ENCODE measurements at regions not wholly inside any gene's neighbourhood (a gene's known extent, or its start where the extent isn't known, plus 50 kb on each side); places are given as distances from the start of the nearest gene placed in this dataset.
A peak's percentile ranks its signal among the peaks of the same experiment; 100 is the strongest.

DNA sequence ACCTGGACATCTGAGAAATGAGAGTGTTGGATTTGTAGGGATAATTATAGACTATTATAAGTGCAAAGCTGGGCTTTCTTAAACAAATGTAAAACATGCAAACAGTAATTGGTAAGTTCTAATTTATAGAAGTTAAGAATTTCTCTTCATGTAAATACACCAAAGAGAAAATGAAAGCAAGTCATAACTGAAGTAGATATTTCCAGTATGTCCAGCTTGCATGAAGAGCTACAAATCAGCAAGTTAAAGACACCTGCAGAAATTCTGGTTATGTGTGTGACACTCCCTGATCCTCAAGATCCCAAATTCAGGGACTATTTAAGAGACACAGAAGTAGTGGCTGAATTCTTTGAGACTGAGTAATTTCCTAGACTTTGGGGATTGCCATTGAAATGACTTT is 308.9 kb downstream of the TLE4 start:
- no peak overlapping the region for H3K27ac ChIP-seq (ENCODE audit: low read depth in 1 of 2, low read length in 2 of 2)
- no peaks in the 10 kb centered on the region for H3K27me3 ChIP-seq (ENCODE audit: control insufficient read depth in 1 of 2, insufficient read depth in 2 of 2, low read length in 2 of 2)
- no peaks in the 10 kb centered on the region for H3K9me3 ChIP-seq (ENCODE audit: control insufficient read depth in 1 of 2, insufficient read depth in 1 of 2, low read length in 2 of 2)
- Mint-ChIP-seq H3K4me1 (ENCODE audit: low read depth) (peaks cover 70% of the 10 kb centered on the region), H3K27ac (no peak overlapping the region), H3K9me3 (no peaks in the 10 kb centered on the region), H3K4me3 (no peak overlapping the region), H3K36me3 (ENCODE audit: low read depth) (no peaks in the 10 kb centered on the region), H3K27me3 (no peaks in the 10 kb centered on the region)
- H3K4me3 ChIP-seq (ENCODE audit: low read length), result no peak overlapping the region
- TF ChIP-seq CTCF (IDR thresholded peaks at IDR 0.05), result no peak
- ChIA-PET POLR2A (interaction anchor here (0.9 kb wide), 1 partner anchor 34 kb away, joined by 3 read pairs; no protein-coding TSS in a partner anchor), CTCF (no interaction called here)
- intact Hi-C loops (cut with DNase I, micrococcal nuclease), result no loop called here
- ATAC-seq (ENCODE audit: poor library complexity), result no peak
- peaks cover 24% of the 10 kb centered on the region for H3K4me1 ChIP-seq (ENCODE audit: insufficient read depth, low read length)
- DNase-seq, result no peak
- H3K36me3 ChIP-seq (ENCODE audit: insufficient read depth, low read length), result no peaks in the 10 kb centered on the region

- no peak overlapping the region for H3K27ac Mint-ChIP-seq
- H3K4me3 ChIP-seq (ENCODE audit: low read length), result no peak overlapping the region
- ChIA-PET CTCF (no interaction called here), POLR2A (no interaction called here)
- H3K4me3 Mint-ChIP-seq, result no peak overlapping the region
- intact Hi-C loops (cut with DNase I, micrococcal nuclease), result no loop called here
- H3K4me1 ChIP-seq (ENCODE audit: insufficient read depth, low read length), result peaks cover under 1% of the 10 kb centered on the region
- no peak overlapping the region for H3K27ac ChIP-seq (ENCODE audit: low read depth in 1 of 2, low read length in 2 of 2)
- TF ChIP-seq CTCF (IDR thresholded peaks at IDR 0.05), result no peak
- no peaks in the 10 kb centered on the region for H3K9me3 Mint-ChIP-seq
- H3K36me3 ChIP-seq (ENCODE audit: insufficient read depth, low read length), result no peaks in the 10 kb centered on the region
- DNase-seq (peak in 3 of 14 experiments; percentile 17 to 50 (median 33)), ATAC-seq (ENCODE audit: poor library complexity) (no peak)
- no peaks in the 10 kb centered on the region for H3K27me3 ChIP-seq (ENCODE audit: control insufficient read depth in 1 of 2, insufficient read depth in 2 of 2, low read length in 2 of 2)
- H3K27me3 Mint-ChIP-seq, result no peaks in the 10 kb centered on the region
- no peaks in the 10 kb centered on the region for H3K9me3 ChIP-seq (ENCODE audit: control insufficient read depth in 1 of 2, insufficient read depth in 1 of 2, low read length in 2 of 2)
- H3K4me1 Mint-ChIP-seq (ENCODE audit: low read depth), result peaks cover 45% of the 10 kb centered on the region
- H3K36me3 Mint-ChIP-seq (ENCODE audit: low read depth), result no peaks in the 10 kb centered on the region
Observed at GRCh38 chr9:79877943-79878602, 306.3 kb downstream of the TLE4 start.

DNA sequence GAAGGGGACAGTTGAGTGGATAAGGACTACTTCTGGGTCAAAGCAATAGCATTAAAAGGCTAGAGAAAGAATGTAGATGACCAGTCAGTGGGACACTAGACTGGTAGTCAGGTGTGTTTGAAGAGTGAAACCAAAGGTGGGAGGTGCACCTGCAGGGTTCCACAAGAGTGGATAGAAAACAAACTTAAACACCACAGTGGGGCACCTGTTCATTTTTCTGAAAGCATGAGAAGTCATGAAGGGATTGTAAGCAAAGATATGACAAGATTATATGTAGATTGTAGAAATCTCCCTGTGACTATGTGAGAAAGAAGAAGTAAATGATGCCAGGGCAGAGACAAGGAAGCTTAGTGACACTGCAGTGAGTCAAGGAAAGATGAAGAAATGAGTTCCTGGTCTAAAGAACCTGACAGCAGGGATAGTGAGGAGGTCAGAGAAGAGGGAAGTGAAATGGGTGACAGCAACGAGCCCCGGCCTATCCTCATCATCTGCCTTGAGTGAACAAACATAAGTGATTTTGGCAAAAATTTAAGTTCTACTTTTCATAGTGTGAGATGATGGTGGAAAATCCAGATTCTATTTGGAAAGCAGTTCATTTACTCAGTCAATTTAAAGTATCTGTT is 296.9 kb downstream of the TLE4 start:
- peak in 3 of 14 experiments; percentile 21 to 72 (median 58) for DNase-seq
- ChIA-PET POLR2A (no interaction called here), CTCF (no interaction called here)
- Histone ChIP-seq H3K4me1 (ENCODE audit: insufficient read depth, low read length) (no peaks in the 10 kb centered on the region), H3K36me3 (ENCODE audit: insufficient read depth, low read length) (no peaks in the 10 kb centered on the region), H3K27ac (ENCODE audit: low read depth in 1 of 2, low read length in 2 of 2) (no peak overlapping the region), H3K9me3 (ENCODE audit: control insufficient read depth in 1 of 2, insufficient read depth in 1 of 2, low read length in 2 of 2) (peaks cover 0 to 1% of the 10 kb centered on the region in 2 experiments), H3K4me3 (ENCODE audit: low read length) (no peak overlapping the region), H3K27me3 (ENCODE audit: control insufficient read depth in 1 of 2, insufficient read depth in 2 of 2, low read length in 2 of 2) (no peaks in the 10 kb centered on the region)
- no peak for ATAC-seq (ENCODE audit: poor library complexity)
- H3K9me3 Mint-ChIP-seq, result no peaks in the 10 kb centered on the region
- H3K4me1 Mint-ChIP-seq (ENCODE audit: low read depth), result peaks cover 10% of the 10 kb centered on the region
- H3K27me3 Mint-ChIP-seq, result no peaks in the 10 kb centered on the region
- H3K36me3 Mint-ChIP-seq (ENCODE audit: low read depth), result no peaks in the 10 kb centered on the region
- no peak for TF ChIP-seq CTCF (IDR thresholded peaks at IDR 0.05)
- no peak overlapping the region for H3K4me3 Mint-ChIP-seq
- H3K27ac Mint-ChIP-seq, result no peak overlapping the region
- intact Hi-C loops (cut with DNase I, micrococcal nuclease), result no loop called here

Measured in CD4-positive, alpha-beta T cell (primary cell).